ENCODE measurements at regions not wholly inside any gene's neighbourhood (a gene's known extent, or its start where the extent isn't known, plus 50 kb on each side); places are given as distances from the start of the nearest gene placed in this dataset.

- no peaks in the 10 kb centered on the region for H3K9me3 ChIP-seq (ENCODE audit: control insufficient read depth in 2 of 2, low read length in 2 of 2)
- peaks cover 10 to 69% (median 35%) of the 10 kb centered on the region in 4 donors for H3K4me1 Mint-ChIP-seq
- no peak overlapping the region for H3K4me3 ChIP-seq (ENCODE audit: low read depth, low read length)
- peaks cover 8% of the 10 kb centered on the region for H3K36me3 Mint-ChIP-seq
- H3K36me3 ChIP-seq (ENCODE audit: control insufficient read depth, insufficient read depth, low read length): no peaks in the 10 kb centered on the region
- no peak overlapping the region for H3K27ac ChIP-seq (ENCODE audit: insufficient read depth, low read length, poor library complexity, severe bottlenecking)
- H3K27ac Mint-ChIP-seq: peak overlapping the region in 2 of 3 donors; percentile 15 to 36
- no peaks in the 10 kb centered on the region for H3K27me3 Mint-ChIP-seq
- peaks cover 0 to 1% (median 0%) of the 10 kb centered on the region in 7 donors for H3K9me3 Mint-ChIP-seq
- H3K4me1 ChIP-seq (ENCODE audit: control insufficient read depth, insufficient read depth, low read length, poor library complexity, severe bottlenecking): peaks cover 18% of the 10 kb centered on the region
- no peak for DNase-seq
- H3K4me3 Mint-ChIP-seq: no peak overlapping the region
- no peaks in the 10 kb centered on the region for H3K27me3 ChIP-seq (ENCODE audit: control insufficient read depth, insufficient read depth, low read length)
- no peak for ATAC-seq (ENCODE audit: low read depth in 2 of 2)
These were observed 157.3 kb downstream of the BTG1 start for GRCh38 chr12:91988086-91988923.

- Mint-ChIP-seq H3K36me3 (peaks cover 5% of the 10 kb centered on the region), H3K27ac (peak overlapping the region; percentile 26 to 66 (median 48)), H3K9me3 (peaks cover 0 to 1% (median 0%) of the 10 kb centered on the region in 7 donors), H3K27me3 (no peaks in the 10 kb centered on the region), H3K4me3 (no peak overlapping the region), H3K4me1 (peaks cover 6 to 70% (median 34%) of the 10 kb centered on the region in 4 donors)
- DNase-seq: no peak
- H3K4me3 ChIP-seq (ENCODE audit: low read depth, low read length): no peak overlapping the region
- no peak for ATAC-seq (ENCODE audit: low read depth in 2 of 2)
- peaks cover 9% of the 10 kb centered on the region for H3K4me1 ChIP-seq (ENCODE audit: control insufficient read depth, insufficient read depth, low read length, poor library complexity, severe bottlenecking)
- no peaks in the 10 kb centered on the region for H3K9me3 ChIP-seq (ENCODE audit: control insufficient read depth in 2 of 2, low read length in 2 of 2)
- no peaks in the 10 kb centered on the region for H3K36me3 ChIP-seq (ENCODE audit: control insufficient read depth, insufficient read depth, low read length)
- no peaks in the 10 kb centered on the region for H3K27me3 ChIP-seq (ENCODE audit: control insufficient read depth, insufficient read depth, low read length)
- H3K27ac ChIP-seq (ENCODE audit: insufficient read depth, low read length, poor library complexity, severe bottlenecking): no peak overlapping the region
These were observed 159.6 kb downstream of the BTG1 start for GRCh38 chr12:91986084-91986483.

- H3K9me3 ChIP-seq (ENCODE audit: control insufficient read depth in 2 of 2, low read length in 2 of 2): no peaks in the 10 kb centered on the region
- ATAC-seq (ENCODE audit: low read depth in 2 of 2): no peak
- H3K4me3 Mint-ChIP-seq: no peak overlapping the region
- H3K36me3 ChIP-seq (ENCODE audit: control insufficient read depth, insufficient read depth, low read length): no peaks in the 10 kb centered on the region
- peaks cover 0 to 2% (median 0%) of the 10 kb centered on the region in 7 donors for H3K9me3 Mint-ChIP-seq
- H3K27ac ChIP-seq (ENCODE audit: insufficient read depth, low read length, poor library complexity, severe bottlenecking): no peak overlapping the region
- H3K27me3 Mint-ChIP-seq: no peaks in the 10 kb centered on the region
- no peaks in the 10 kb centered on the region for H3K27me3 ChIP-seq (ENCODE audit: control insufficient read depth, insufficient read depth, low read length)
- peaks cover 5% of the 10 kb centered on the region for H3K36me3 Mint-ChIP-seq
- no peak overlapping the region for H3K4me3 ChIP-seq (ENCODE audit: low read depth, low read length)
- peaks cover 8% of the 10 kb centered on the region for H3K4me1 ChIP-seq (ENCODE audit: control insufficient read depth, insufficient read depth, low read length, poor library complexity, severe bottlenecking)
- H3K27ac Mint-ChIP-seq: peak overlapping the region in 1 of 3 donors; percentile 48
- H3K4me1 Mint-ChIP-seq: peaks cover 6 to 68% (median 35%) of the 10 kb centered on the region in 4 donors
- no peak for DNase-seq
These were observed 160.5 kb downstream of the BTG1 start for GRCh38 chr12:91985002-91985787.

GRCh38 chr12:91984556-91984955, 161.1 kb downstream of the BTG1 start:
- Mint-ChIP-seq H3K36me3 (peaks cover 5% of the 10 kb centered on the region), H3K4me1 (peaks cover 6 to 72% (median 35%) of the 10 kb centered on the region in 4 donors), H3K27me3 (no peaks in the 10 kb centered on the region), H3K27ac (peak overlapping the region in 1 of 3 donors; percentile 62), H3K4me3 (no peak overlapping the region), H3K9me3 (peaks cover 0 to 2% (median 0%) of the 10 kb centered on the region in 7 donors)
- H3K4me1 ChIP-seq (ENCODE audit: control insufficient read depth, insufficient read depth, low read length, poor library complexity, severe bottlenecking): peaks cover 8% of the 10 kb centered on the region
- no peak overlapping the region for H3K4me3 ChIP-seq (ENCODE audit: low read depth, low read length)
- ATAC-seq (ENCODE audit: low read depth in 2 of 2) (no peak), DNase-seq (no peak)
- H3K27me3 ChIP-seq (ENCODE audit: control insufficient read depth, insufficient read depth, low read length): no peaks in the 10 kb centered on the region
- H3K9me3 ChIP-seq (ENCODE audit: control insufficient read depth in 2 of 2, low read length in 2 of 2): no peaks in the 10 kb centered on the region
- no peaks in the 10 kb centered on the region for H3K36me3 ChIP-seq (ENCODE audit: control insufficient read depth, insufficient read depth, low read length)
- H3K27ac ChIP-seq (ENCODE audit: insufficient read depth, low read length, poor library complexity, severe bottlenecking): no peak overlapping the region

- H3K9me3 Mint-ChIP-seq: peaks cover 0 to 2% (median 0%) of the 10 kb centered on the region in 7 donors
- H3K27ac ChIP-seq (ENCODE audit: insufficient read depth, low read length, poor library complexity, severe bottlenecking): no peak overlapping the region
- ATAC-seq (ENCODE audit: low read depth in 2 of 2) (no peak), DNase-seq (no peak)
- no peaks in the 10 kb centered on the region for H3K27me3 Mint-ChIP-seq
- H3K4me1 ChIP-seq (ENCODE audit: control insufficient read depth, insufficient read depth, low read length, poor library complexity, severe bottlenecking): peaks cover 9% of the 10 kb centered on the region
- no peaks in the 10 kb centered on the region for H3K36me3 ChIP-seq (ENCODE audit: control insufficient read depth, insufficient read depth, low read length)
- no peak overlapping the region for H3K4me3 ChIP-seq (ENCODE audit: low read depth, low read length)
- peaks cover 5% of the 10 kb centered on the region for H3K36me3 Mint-ChIP-seq
- H3K27ac Mint-ChIP-seq: no peak overlapping the region
- H3K4me1 Mint-ChIP-seq: peaks cover 6 to 73% (median 36%) of the 10 kb centered on the region in 4 donors
- no peak overlapping the region for H3K4me3 Mint-ChIP-seq
- H3K9me3 ChIP-seq (ENCODE audit: control insufficient read depth in 2 of 2, low read length in 2 of 2): no peaks in the 10 kb centered on the region
- H3K27me3 ChIP-seq (ENCODE audit: control insufficient read depth, insufficient read depth, low read length): no peaks in the 10 kb centered on the region
These were observed 161.7 kb downstream of the BTG1 start for GRCh38 chr12:91983935-91984334.

- Histone ChIP-seq H3K4me3 (ENCODE audit: low read depth, low read length) (no peak overlapping the region), H3K27me3 (ENCODE audit: control insufficient read depth, insufficient read depth, low read length) (no peaks in the 10 kb centered on the region), H3K9me3 (ENCODE audit: control insufficient read depth in 2 of 2, low read length in 2 of 2) (no peaks in the 10 kb centered on the region), H3K4me1 (ENCODE audit: control insufficient read depth, insufficient read depth, low read length, poor library complexity, severe bottlenecking) (peaks cover 18% of the 10 kb centered on the region), H3K36me3 (ENCODE audit: control insufficient read depth, insufficient read depth, low read length) (no peaks in the 10 kb centered on the region), H3K27ac (ENCODE audit: insufficient read depth, low read length, poor library complexity, severe bottlenecking) (no peak overlapping the region)
- no peak for ATAC-seq (ENCODE audit: low read depth in 2 of 2)
- Mint-ChIP-seq H3K4me1 (peaks cover 6 to 73% (median 39%) of the 10 kb centered on the region in 4 donors), H3K27ac (peak overlapping the region in 2 of 3 donors; percentile 3 to 76), H3K4me3 (no peak overlapping the region), H3K36me3 (peaks cover 5% of the 10 kb centered on the region), H3K27me3 (no peaks in the 10 kb centered on the region), H3K9me3 (peaks cover 0 to 9% (median 1%) of the 10 kb centered on the region in 7 donors)
- DNase-seq: no peak
These were observed 162.7 kb downstream of the BTG1 start for GRCh38 chr12:91982946-91983345.

GRCh38 chr12:91980389-91980821, 165.2 kb downstream of the BTG1 start:
- H3K9me3 Mint-ChIP-seq: peaks cover 0 to 9% (median 5%) of the 10 kb centered on the region in 7 donors
- no peaks in the 10 kb centered on the region for H3K27me3 ChIP-seq (ENCODE audit: control insufficient read depth, insufficient read depth, low read length)
- no peak overlapping the region for H3K4me3 Mint-ChIP-seq
- ATAC-seq (ENCODE audit: low read depth in 2 of 2) (no peak), DNase-seq (no peak)
- H3K27me3 Mint-ChIP-seq: no peaks in the 10 kb centered on the region
- peaks cover 12 to 71% (median 41%) of the 10 kb centered on the region in 4 donors for H3K4me1 Mint-ChIP-seq
- no peaks in the 10 kb centered on the region for H3K36me3 ChIP-seq (ENCODE audit: control insufficient read depth, insufficient read depth, low read length)
- H3K36me3 Mint-ChIP-seq: peaks cover 5% of the 10 kb centered on the region
- H3K4me3 ChIP-seq (ENCODE audit: low read depth, low read length): no peak overlapping the region
- H3K27ac ChIP-seq (ENCODE audit: insufficient read depth, low read length, poor library complexity, severe bottlenecking): no peak overlapping the region
- H3K4me1 ChIP-seq (ENCODE audit: control insufficient read depth, insufficient read depth, low read length, poor library complexity, severe bottlenecking): peaks cover 10% of the 10 kb centered on the region
- H3K9me3 ChIP-seq (ENCODE audit: control insufficient read depth in 2 of 2, low read length in 2 of 2): no peaks in the 10 kb centered on the region
- H3K27ac Mint-ChIP-seq: no peak overlapping the region
